ENCODE measurements at regions not wholly inside any gene's neighbourhood (a gene's known extent, or its start where the extent isn't known, plus 50 kb on each side); places are given as distances from the start of the nearest gene placed in this dataset.

- TF ChIP-seq CTCF (IDR thresholded peaks at IDR 0.05): no peak
- TF ChIP-seq POLR2A (IDR thresholded peaks at IDR 0.05): no peak
Observed at GRCh38 chr2:122816803-122817202, 1061.4 kb downstream of the TSN start.
